NCI-H510A treated with DMSO at 0.1 percent for 48 hours (cell line): ENCODE measurements at regions not wholly inside any gene's neighbourhood (a gene's known extent, or its start where the extent isn't known, plus 50 kb on each side); places are given as distances from the start of the nearest gene placed in this dataset.

ENCODE experiments used
- DNase-seq: peaks from one replicate; lab custom pipeline; 2025; lab: John Stamatoyannopoulos, UW

DNA sequence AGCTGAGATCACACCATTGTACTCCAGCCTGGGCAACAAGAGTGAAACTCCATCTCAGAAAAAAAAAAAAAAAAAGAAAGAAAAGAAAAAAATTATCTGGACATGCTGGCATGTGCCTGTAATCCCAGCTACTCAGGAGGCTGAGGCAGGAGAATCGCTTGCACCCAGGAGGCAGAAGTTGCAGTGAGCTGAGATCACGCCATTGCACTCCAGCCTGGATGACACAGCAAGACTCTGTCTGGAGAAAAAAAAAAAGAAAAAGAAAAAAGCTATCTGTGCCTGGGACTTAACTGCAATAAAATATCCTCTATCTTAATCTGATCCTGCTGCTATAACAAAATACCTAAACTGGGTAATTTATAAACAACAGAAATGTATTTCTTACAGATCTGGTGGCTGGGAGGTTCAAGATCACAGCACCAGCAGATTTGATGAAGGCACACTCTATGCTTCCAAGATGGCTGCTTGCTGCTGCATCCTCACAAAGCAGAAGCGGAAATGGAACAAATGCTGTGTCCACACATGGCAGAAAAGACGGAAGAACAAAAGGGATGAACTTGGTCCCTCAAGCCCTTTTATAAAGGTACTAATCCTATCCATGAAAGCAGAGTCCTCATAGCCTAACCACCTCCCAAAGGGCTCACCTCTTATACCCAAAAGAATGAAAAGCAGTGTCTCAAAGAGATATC is 273.3 kb upstream of the JARID2 start:
- no peak for DNase-seq

DNA sequence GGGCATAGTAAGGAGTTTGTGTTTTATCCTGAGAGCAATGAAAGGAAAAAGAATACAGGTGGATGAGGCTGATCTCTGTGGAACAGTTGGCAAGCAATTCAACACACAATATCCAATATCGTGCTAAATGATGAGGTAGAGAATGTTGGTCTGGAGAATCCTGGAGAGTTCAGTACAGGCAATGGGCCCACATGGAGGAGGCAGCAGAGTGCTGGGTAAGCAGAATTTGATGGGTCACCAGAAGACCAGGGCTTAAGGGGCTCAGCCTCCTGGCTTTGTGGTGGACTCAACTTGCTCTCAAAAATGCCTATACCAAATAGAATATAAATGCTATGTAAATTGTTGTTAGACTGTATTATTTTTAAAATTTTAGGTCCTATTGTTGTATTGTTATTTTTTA is 271.5 kb upstream of the JARID2 start:
- DNase-seq = no peak

DNA sequence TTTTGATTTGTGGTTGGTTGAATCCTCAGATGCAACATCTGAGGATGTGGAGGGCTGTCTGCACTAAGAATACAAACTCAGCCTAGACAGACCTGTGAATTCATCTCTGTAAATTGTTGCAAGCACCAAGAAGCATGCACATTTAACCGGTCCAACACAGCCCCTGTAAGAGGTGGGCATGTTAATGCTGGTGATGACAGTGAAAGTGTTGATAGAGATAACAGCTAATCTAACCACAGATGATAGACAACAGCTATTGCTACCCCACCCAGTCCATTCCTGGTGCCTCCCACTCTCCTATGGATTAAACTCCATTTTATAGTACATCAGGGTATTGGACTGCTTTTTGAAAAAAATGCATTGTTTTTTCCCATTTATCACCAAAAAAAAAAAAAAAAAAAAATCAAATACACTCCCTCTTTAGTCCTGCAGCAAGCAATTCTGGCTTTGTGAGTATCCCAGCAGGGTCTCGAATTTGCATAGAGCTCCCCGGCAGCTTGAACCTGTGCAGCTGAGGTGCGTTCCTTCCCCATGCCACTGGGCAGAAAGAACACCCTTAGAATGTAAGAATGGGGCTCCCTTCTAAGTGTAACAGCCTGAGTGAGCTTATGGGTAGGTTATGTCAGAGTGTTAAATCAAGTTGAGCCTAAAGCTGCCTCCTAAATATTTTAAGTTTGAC is 270.9 kb upstream of the JARID2 start:
- DNase-seq = no peak

DNA sequence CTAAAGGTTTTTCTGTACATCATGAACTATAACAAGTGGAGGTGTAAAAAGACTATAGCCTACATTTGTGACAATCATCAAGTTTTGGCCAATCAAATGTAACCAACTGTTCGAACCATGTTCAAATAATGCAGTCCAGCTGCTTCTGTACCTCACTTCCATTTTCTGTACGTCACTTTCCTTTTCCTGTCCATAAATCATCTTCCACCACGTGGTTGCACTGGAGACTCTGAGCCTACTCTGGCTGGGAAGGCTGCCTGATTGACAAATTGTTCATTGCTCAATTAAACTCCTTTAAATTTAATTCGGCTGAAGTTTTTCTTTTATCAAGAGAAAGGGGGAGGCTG is 270.4 kb upstream of the JARID2 start:
- no peak for DNase-seq

DNA sequence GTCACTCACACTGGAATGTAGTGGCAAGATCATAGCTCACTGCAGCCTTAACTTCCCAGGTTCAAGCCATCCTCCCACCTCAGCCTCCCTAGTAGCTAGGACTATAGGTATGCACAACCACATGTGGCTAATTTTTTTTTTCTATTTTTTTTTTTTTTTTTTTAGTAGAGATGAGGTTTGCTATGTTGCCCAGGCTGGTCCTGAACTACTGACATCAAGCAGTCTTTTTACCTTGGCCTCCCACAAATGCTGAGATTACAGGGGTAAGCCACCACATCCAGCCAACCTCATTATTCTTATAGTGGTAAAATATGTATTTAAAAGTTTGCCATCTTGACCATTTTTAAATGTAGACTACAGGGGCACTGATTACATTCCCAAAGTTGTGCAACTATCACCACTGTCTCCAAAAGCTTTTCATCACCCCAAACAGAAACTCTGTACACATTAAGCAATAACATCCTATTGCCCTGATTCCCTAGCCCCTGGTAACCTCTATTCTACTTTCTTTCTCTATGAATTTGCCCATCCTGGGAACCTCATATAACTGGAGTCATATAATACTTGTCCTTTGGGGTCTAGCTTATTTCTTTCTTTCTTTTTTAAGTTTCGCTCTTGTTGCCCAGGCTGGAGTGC is 268.0 kb upstream of the JARID2 start:
- no peak for DNase-seq

DNA sequence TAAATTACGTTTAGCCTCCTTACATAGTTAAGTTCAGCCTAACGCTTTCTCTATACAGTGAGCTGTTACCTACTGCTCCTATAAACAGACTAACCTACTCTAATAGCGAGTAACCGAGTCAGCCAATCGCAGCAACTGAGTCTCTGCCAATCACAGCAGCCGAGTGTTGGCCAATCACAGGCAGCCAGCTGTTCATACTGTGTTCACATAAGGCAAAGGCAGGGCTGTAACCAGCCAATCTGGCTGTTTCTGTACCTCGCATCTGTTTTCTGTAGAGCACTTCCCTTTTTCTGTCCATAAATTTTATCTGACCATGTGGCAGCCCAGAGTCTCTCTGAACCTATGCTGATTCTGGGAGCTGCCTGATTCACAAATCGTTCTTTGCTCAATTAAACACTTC is 263.9 kb upstream of the JARID2 start:
- DNase-seq = no peak

DNA sequence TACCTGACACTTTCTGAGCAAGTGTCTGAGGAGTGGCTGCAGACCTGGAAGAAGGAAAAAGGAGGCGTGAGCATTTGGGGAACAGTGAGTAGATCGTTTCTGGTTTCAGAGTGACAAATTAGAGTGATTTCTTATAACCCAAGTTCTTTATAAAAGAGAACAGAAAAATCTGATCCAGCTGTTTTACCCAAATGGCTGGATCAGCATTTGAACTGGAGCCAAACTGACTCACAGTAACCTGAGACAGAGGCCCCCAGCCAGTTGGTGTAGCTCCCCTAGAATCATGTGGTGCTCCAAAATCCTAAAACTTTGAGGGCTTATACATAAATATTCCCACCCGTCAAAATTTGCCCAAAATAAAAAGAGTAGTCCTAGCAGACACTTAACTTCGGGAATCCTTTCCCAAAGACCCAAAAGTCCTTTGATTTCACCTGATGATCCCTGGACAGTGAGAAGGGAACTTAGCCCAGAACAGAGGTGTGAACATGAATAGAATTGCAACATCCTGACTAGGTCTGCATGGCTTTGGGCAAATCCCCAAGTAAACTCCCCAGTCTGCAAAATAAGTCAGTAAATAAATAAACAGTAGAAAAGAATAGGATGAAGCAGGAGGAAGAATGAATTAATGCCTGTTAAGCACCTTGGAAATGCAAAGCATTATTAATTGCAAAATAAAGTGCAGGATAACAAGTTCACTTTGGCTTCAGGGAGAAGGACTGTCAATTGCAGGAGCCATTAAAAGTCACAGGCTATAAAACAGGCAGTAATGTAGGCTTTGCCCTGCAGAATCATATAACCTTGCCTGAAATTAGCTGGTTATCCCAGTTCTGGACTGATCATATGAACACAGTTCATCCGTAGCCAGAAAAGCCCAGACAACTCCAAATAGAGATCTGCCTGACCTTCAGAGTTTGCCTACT is 262.0 kb upstream of the JARID2 start:
- DNase-seq = no peak

DNA sequence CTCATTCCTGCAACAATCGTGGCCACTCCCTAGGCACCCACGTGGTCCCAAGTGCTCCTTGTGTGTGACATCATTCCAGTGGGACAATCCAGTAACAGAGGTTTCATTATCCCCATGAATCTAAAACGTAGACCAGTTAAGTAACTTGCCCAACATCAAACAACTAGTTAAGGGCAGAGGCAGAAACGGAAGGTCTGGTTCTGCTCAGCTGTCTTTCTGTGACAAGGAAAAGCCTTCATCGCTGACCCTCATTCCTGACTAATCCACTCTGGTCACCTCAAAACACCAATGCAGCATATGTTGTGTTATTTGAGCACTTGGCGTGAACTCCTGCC is 261.4 kb upstream of the JARID2 start:
- DNase-seq = no peak

DNA sequence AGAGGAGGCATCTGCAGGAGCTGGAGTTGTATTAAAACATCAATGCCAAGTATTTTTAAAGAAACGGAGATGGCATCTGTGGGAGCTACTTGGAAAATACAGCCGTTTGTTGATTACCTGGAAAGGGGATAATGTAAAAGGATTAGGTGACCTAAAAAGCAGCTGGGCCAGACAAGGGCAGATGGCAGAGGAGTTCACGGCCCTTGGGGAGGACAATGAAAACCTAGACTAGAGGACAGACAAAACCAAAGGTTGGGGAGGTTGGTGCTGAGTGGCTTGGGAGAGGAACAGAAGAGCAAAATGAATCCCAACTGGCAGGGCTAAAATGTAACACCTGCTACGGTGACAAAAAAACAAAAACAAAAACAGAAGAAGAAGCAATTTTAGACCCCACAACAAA is 260.5 kb upstream of the JARID2 start:
- DNase-seq = no peak

DNA sequence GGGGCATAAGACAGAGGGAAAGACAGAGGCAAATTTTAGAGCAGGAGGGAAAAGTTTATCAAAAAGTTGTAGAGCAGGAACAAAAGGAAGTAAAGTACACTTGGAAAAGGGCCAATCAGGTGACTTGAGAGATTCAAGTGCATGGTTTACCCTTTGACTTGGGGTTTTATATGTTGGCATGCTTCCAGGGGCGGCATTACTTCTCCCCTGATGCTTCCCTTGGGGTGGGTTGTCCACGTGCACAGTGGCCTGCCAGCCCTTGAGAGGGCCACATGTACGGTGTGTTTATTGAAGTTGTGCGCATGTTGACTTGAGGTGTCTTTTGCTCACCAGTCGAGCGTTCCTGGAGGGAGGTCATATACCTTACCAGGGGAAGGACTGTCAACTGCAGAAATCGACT is 259.5 kb upstream of the JARID2 start:
- DNase-seq = no peak

DNA sequence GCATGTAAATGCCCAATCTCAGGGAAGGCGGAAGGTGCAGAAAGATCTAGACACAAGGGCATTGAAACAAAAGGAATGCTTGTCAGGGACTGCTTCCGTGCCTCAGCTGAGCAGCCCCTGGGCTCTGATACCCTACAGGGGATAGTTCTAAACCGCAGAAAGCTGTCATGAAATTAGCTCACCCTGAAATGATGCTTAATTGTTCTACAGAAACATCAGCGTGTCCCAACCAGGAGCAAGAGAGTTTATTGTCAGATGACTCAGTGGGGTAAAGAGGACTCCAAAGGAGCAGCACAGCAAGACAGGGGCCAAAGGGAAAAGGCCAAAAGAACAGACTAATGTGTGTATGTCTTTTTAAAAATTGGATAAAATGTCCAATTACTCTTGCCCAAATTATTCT is 258.4 kb upstream of the JARID2 start:
- no peak for DNase-seq

DNA sequence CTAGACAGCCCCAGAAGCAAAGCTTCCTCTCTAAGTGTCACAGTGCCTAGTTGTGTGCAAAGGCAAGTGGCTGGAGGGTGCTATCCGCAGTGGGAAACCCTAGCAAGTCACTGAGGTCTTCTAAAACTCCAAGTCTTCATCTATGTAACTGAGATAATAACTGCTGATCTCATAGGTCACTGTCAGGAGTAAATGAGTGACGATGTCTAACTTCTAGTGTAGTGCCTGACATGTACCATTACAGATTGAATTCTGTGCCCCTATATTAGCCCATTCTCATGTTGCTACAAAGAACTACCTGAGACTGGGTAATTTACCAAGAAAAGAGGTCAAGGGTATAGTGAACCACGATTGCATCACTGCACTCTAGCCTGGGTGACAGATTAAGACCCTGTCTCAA is 253.5 kb upstream of the JARID2 start:
- DNase-seq = no peak

DNA sequence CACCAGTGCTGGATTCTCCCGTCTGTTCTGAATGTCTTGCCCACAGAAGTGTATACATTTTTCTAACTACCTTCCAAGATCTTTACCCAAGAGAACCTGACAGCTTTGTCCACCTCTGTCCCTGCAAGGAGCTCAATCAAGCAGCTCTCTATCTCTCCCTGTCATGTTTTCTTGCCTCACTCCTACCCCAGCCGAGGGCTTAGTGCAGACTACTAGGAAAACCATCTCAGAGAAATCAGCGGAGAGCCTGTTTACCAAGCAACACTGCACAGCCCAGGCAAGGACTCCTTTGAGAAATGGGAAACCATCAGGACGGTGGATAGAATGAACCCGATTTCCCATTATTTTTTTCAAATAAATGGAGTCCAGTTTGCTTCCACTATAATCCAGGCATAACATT is 250.7 kb upstream of the JARID2 start:
- DNase-seq = no peak

DNA sequence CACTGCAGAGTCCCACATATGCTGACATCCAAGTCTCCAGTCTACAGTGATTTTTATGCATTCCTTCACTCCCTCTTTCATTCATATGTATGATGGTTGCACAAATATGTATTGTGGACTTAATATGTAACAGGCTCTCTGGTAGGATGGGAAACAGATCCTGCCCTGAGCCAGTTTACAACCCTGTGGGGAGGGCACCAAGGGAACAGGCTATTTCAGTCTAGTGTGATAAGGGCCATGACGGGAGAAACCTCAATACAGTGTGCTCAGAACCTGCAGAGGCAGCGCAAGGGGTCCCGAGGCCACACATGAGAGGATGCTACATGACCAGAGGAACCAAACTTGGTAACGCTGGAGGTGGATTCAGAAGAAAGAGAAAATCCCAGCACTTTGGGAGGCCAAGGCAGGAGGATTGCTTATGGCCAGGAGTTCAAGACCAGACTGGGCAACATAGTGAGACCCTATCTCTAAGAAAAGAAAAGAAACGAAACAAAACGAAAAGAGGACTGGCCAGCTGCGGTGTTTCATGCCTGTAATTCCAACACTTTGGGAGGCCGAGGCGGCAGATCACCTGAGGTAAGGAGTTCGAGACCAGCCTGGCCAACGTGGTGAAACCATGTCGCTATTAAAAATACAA is 249.8 kb upstream of the JARID2 start:
- no peak for DNase-seq

DNA sequence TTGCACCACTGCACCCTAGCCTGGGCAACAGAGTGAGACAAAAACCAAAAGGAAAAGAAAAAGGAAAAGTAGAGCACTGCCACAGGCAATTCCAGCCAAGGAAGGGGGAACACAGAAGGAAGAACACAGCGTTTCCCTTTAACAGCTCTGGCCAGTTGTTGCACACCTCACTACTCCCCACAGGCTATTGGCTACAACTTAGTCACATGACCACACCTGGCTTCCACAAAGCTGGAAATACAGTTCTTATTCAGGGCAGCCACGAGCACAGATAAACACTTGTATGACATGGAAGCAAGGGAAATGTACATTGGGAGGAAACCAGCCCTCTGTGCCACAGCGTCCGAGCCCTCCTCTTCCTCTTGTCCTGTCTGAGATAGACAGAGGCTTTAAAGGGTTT is 249.0 kb upstream of the JARID2 start:
- DNase-seq = no peak

DNA sequence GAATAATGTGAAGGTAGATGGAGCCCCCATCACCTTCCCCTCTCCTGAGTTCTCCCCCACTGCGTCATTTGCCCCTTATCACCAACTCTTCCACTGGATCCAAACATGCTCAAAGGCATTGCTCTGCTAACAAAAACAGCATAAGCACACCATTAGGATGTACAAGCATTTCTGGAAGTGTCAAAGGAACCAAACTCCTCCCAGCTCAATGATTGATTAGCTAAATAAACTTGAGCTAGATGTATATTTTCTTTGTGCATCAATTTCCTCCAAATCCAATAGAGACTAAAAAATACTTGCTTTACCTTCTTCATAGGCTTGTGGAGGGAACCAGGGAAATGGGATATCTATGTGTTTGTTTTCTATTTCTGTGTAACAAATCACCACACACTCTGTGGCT is 248.4 kb upstream of the JARID2 start:
- DNase-seq = no peak

DNA sequence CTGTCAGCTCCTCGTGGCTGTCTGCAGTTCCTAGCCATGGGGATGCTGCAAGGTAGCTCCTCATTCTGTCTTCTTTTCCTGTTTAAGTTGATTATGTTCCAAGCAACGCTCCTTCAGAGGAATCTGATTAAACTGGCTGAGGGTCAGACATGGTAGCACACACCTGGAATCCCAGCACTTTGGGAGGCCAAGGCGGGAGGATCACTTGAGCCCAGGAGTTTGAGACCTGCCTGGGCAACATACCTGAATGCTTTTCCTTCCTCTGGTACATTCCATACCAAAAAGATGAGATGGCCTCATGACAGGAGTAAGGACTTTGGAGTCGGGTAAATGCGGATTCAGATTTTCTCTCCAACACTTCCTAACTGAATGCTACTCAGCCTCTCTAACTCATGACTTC is 246.8 kb upstream of the JARID2 start:
- DNase-seq = no peak

DNA sequence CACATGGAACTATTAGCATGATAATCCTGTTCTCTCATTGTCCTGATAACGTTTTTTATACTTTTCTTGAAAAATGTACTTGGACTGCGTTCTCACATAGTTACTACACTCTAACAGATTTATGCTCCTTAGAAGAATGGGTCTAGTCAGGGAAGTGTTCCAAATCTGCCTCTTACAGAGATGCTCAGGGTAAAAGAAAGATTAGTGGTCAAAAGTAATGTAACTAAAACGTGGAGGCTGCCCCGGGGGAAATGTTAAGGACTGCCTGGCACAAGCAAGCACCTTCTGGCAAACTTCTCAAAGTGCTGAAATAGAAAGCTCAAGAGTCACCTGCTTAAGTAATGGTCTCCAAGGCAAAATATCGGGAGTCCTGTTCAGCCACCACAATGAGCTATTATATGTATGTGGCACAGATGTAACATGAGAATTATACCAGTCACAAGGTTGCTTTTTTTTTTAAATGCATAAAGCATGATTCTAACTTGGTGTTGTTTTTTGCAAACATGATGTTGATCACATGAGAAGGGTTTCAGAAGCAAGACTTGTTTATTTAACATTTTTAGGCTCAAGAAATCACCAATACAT is 244.5 kb upstream of the JARID2 start:
- DNase-seq = no peak

DNA sequence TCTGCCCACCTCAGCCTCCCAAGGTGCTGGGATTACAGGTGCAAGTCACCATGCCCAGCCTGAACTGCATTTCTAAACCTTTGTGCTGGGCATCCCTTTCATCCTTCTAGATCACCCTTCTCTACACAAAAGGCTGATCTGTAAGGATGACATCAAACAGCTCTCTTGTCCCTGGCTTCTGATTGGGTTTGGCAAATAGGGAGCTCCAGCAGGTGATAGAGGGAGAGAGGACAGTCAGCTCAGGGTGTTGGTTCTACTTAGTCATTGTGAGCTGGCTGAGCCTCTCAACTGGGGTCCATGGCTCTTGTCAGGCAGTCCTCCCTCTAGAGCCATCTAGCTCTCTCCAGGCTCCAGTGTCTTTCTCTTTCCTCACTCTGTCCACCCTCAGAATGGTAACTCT is 237.6 kb upstream of the JARID2 start:
- no peak for DNase-seq

DNA sequence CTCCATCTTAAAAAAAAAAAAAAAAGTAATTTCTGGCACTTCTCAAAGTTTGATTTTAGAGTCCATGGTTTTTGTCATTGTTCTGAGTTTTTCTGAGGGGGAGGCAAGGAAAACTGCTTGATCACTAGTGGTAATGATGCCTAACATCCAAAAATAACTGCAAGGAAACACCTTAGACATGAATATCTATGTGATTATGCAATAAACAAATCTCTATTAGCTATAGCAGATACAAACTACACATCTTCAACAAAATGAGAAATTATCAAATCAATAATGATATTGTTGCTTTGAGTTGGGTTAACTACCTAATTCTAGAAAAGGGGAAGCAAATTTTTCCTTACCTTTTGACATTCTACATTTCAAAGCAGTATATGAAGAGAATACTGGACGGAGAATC is 230.9 kb upstream of the JARID2 start:
- no peak for DNase-seq

DNA sequence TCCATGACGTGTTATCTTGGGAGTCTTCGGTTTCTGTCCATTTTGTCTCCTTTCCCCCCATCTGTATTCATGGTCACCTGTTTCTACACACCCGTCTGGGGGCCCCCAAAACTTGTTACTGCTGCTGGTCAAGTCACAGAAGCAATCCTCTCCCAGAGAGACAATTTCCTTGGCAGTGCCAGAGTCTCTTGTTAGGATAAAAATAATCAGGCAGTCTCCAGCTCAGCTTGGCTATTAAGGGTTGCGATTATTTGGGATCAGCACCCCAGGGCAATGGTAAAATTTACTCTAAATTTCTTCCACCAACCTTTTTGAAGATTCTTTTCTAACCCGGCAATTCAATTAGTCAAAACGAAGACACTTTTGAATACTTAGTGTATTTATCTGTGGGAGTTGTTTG is 229.1 kb upstream of the JARID2 start:
- no peak for DNase-seq

DNA sequence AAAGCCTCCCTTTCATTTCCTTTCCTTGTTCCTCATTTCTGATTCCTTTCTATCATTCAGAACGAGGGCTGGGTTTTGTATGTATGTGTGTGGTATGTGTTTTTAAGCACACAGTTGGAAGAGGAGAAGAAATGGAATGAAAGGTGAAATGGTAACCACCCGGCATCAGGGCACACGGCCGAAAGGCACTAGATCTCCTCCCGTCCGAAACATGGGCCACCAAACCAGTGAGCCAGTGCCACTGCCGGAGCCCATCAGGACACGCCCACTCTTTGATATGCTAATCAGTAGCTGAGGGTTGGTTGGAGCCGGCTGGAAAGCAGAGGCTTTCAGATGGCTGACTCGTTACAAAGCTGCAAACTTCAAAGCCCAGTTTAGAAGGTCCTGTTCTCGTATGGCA is 228.6 kb upstream of the JARID2 start:
- DNase-seq = no peak
